ENCODE measurements at regions not wholly inside any gene's neighbourhood (a gene's known extent, or its start where the extent isn't known, plus 50 kb on each side); places are given as distances from the start of the nearest gene placed in this dataset.
A peak's percentile ranks its signal among the peaks of the same experiment; 100 is the strongest.

GRCh38 chr4:123786163-123786915 is 389.7 kb downstream of the SPRY1 start:
- Histone ChIP-seq H3K27me3 (no peaks in the 10 kb centered on the region), H3K4me3 (no peak overlapping the region), H3K9me3 (no peaks in the 10 kb centered on the region), H3K36me3 (no peaks in the 10 kb centered on the region), H3K27ac (peak overlapping the region in 3 of 4 donors; percentile 46 to 75 (median 66)), H3K4me1 (peaks cover 0 to 5% (median 0%) of the 10 kb centered on the region in 4 donors)
- TF ChIP-seq, protein P1, sequence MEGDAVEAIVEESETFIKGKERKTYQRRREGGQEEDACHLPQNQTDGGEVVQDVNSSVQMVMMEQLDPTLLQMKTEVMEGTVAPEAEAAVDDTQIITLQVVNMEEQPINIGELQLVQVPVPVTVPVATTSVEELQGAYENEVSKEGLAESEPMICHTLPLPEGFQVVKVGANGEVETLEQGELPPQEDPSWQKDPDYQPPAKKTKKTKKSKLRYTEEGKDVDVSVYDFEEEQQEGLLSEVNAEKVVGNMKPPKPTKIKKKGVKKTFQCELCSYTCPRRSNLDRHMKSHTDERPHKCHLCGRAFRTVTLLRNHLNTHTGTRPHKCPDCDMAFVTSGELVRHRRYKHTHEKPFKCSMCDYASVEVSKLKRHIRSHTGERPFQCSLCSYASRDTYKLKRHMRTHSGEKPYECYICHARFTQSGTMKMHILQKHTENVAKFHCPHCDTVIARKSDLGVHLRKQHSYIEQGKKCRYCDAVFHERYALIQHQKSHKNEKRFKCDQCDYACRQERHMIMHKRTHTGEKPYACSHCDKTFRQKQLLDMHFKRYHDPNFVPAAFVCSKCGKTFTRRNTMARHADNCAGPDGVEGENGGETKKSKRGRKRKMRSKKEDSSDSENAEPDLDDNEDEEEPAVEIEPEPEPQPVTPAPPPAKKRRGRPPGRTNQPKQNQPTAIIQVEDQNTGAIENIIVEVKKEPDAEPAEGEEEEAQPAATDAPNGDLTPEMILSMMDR (IDR thresholded peaks at IDR 0.05) = no peak
- TF ChIP-seq EP300 (IDR thresholded peaks at IDR 0.05) = peak in 2 of 4 donors; percentile 14 to 69
- TF ChIP-seq POLR2AphosphoS5 (IDR thresholded peaks at IDR 0.05) = no peak
- no peak for TF ChIP-seq POLR2A (IDR thresholded peaks at IDR 0.05)
- no peak for DNase-seq
- peak in 1 of 2 donors; percentile 35 for ATAC-seq (ENCODE audit: low FRiP score in 2 of 2)
- 66 to 71% methylated on average over 6 of the region's 6 CpGs for WGBS, 2 donors

GRCh38 chr4:123786920-123787319 is 390.3 kb downstream of the SPRY1 start:
- H3K4me3 ChIP-seq = no peak overlapping the region
- no peak for DNase-seq
- WGBS, 2 donors = 56 to 71% methylated on average over 3 of the region's 3 CpGs
- peaks cover 0 to 5% (median 0%) of the 10 kb centered on the region in 4 donors for H3K4me1 ChIP-seq
- H3K9me3 ChIP-seq = no peaks in the 10 kb centered on the region
- peak overlapping the region in 3 of 4 donors; percentile 46 to 75 (median 66) for H3K27ac ChIP-seq
- H3K36me3 ChIP-seq = no peaks in the 10 kb centered on the region
- TF ChIP-seq POLR2AphosphoS5 (IDR thresholded peaks at IDR 0.05) = peak in 1 of 2 donors; percentile 46
- TF ChIP-seq EP300 (IDR thresholded peaks at IDR 0.05) = no peak
- no peaks in the 10 kb centered on the region for H3K27me3 ChIP-seq
- peak in 1 of 2 donors; percentile 56 for ATAC-seq (ENCODE audit: low FRiP score in 2 of 2)

DNA sequence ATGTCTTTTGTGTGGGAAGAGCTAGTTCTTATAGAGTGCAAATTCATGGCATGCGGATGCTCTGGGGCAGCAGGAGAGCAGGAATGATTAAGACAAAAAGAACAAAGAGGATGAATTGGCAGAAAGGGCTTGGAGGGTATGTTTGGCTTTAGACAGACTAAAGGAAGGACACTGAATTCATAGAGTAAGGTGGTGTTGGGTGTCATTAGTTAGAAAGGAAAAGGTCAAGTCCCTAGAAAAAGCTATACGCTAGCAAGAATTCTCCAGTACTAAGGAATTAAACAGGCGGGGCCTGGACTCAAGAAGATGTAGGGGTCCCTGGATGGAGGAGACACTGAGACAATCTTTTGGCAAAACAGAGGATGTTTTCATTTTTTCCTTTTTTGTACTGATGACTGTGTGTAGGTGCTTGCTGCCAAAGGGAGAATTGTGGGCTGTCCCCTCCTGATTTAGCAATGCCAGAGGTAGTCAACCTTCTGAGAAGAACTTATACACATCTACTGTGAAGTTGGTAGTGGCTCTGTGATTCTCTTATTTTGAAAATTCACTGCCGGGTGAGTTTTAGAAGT is 391.0 kb downstream of the SPRY1 start:
- TF ChIP-seq POLR2AphosphoS5 (IDR thresholded peaks at IDR 0.05) (no peak), EP300 (IDR thresholded peaks at IDR 0.05) (no peak)
- no peaks in the 10 kb centered on the region for H3K9me3 ChIP-seq
- H3K4me1 ChIP-seq = peaks cover 0 to 5% (median 0%) of the 10 kb centered on the region in 4 donors
- WGBS, 2 donors = 95 to 97% methylated on average over 4 of the region's 4 CpGs
- no peak for DNase-seq
- H3K27ac ChIP-seq = peak overlapping the region in 3 of 4 donors; percentile 46 to 75 (median 66)
- peak in 1 of 2 donors; percentile 59 for ATAC-seq (ENCODE audit: low FRiP score in 2 of 2)
- no peaks in the 10 kb centered on the region for H3K36me3 ChIP-seq
- H3K27me3 ChIP-seq = no peaks in the 10 kb centered on the region
- H3K4me3 ChIP-seq = no peak overlapping the region

DNA sequence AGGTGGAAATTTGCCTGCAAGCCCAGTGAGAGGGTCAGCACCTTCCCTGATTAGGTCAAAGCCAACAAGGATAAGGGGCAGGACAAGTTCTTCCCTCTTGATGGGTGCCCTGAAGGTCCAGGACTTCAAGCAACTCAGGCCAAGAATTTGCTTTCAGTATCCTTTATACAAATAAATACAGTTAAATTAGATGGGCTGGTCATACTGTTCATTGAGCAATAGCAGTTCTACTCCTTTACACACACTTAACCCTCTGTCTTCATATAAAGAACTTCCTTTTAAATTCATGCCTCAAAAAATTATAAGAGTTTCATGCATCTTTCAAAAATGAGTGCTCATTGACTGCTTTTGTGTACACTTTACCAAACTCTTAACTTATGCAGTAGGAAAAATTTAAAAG is 392.0 kb downstream of the SPRY1 start:
- TF ChIP-seq POLR2A (IDR thresholded peaks at IDR 0.05) = no peak
- no peak for TF ChIP-seq EP300 (IDR thresholded peaks at IDR 0.05)
- TF ChIP-seq, protein P1 (IDR thresholded peaks at IDR 0.05) = no peak
- no peak for TF ChIP-seq POLR2AphosphoS5 (IDR thresholded peaks at IDR 0.05)
- ATAC-seq (ENCODE audit: low FRiP score in 2 of 2) (no peak), DNase-seq (no peak)
- Histone ChIP-seq H3K9me3 (no peaks in the 10 kb centered on the region), H3K4me1 (peaks cover 0 to 5% (median 0%) of the 10 kb centered on the region in 4 donors), H3K27me3 (no peaks in the 10 kb centered on the region), H3K4me3 (no peak overlapping the region), H3K36me3 (no peaks in the 10 kb centered on the region), H3K27ac (peak overlapping the region in 1 of 4 donors; percentile 75)

- H3K27me3 ChIP-seq = no peaks in the 10 kb centered on the region
- no peaks in the 10 kb centered on the region for H3K9me3 ChIP-seq
- no peaks in the 10 kb centered on the region for H3K36me3 ChIP-seq
- TF ChIP-seq EP300 (IDR thresholded peaks at IDR 0.05) (no peak), POLR2A (IDR thresholded peaks at IDR 0.05) (no peak), POLR2AphosphoS5 (IDR thresholded peaks at IDR 0.05) (no peak)
- TF ChIP-seq, protein P1 (IDR thresholded peaks at IDR 0.05) = no peak
- no peaks in the 10 kb centered on the region for H3K4me1 ChIP-seq
- WGBS, 2 donors = 47 to 70% methylated on average over 1 of the region's 1 CpG
- H3K4me3 ChIP-seq = no peak overlapping the region
- ATAC-seq (ENCODE audit: low FRiP score in 2 of 2) (no peak), DNase-seq (no peak)
- no peak overlapping the region for H3K27ac ChIP-seq
These were observed 394.1 kb downstream of the SPRY1 start for GRCh38 chr4:123790681-123791080.

All from upper lobe of left lung (tissue), 6 donors.